H9 (cell line): ENCODE measurements at regions not wholly inside any gene's neighbourhood (a gene's known extent, or its start where the extent isn't known, plus 50 kb on each side); places are given as distances from the start of the nearest gene placed in this dataset.

Experiments used
- DNase-seq: peaks from one replicate; pipeline ENCODE4 v3.0.0-alpha.2; 2017
- H2AFZ ChIP-seq: one replicate; pipeline ENCODE4 v1.6.1; 2013; ENCODE audit warnings: mild to moderate bottlenecking, low read length, control low read depth, moderate library complexity
- H2AK5ac ChIP-seq: 2 replicates; pipeline ENCODE4 v1.6.1; 2013; ENCODE audit warnings: low read length, control low read depth, mixed read lengths; ENCODE audit not compliant: insufficient read length
- H2BK120ac ChIP-seq: one replicate; pipeline ENCODE4 v1.6.1; 2013; ENCODE audit warnings: low read depth, mild to moderate bottlenecking, low read length, control low read depth, inconsistent platforms; ENCODE audit not compliant: poor library complexity, severe bottlenecking
- H2BK12ac ChIP-seq: 2 replicates; pipeline ENCODE4 v1.6.1; 2013; ENCODE audit warnings: low read length, control low read depth, mixed read lengths, low read depth; ENCODE audit not compliant: insufficient read length
- H2BK15ac ChIP-seq: 2 replicates; pipeline ENCODE4 v1.6.1; 2013; ENCODE audit warnings: low read depth, low read length, control low read depth
- H2BK20ac ChIP-seq: one replicate; pipeline ENCODE4 v1.6.1; 2013; ENCODE audit warnings: low read depth, mild to moderate bottlenecking, low read length, control low read depth, inconsistent platforms; ENCODE audit not compliant: poor library complexity, severe bottlenecking
- H2BK5ac ChIP-seq: 2 replicates; pipeline ENCODE4 v1.6.1; 2013; ENCODE audit warnings: low read length, control low read depth, mixed read lengths; ENCODE audit not compliant: insufficient read length
- H3K14ac ChIP-seq: 2 replicates; pipeline ENCODE4 v1.6.1; 2013; ENCODE audit warnings: low read length, control low read depth; ENCODE audit not compliant: insufficient read depth
- H3K18ac ChIP-seq: 2 replicates; pipeline ENCODE4 v1.6.1; 2013; ENCODE audit warnings: low read depth, mild to moderate bottlenecking, mixed read lengths, low read length, control low read depth; ENCODE audit not compliant: insufficient read length
- H3K23ac ChIP-seq: 2 replicates; pipeline ENCODE4 v1.6.1; 2013; ENCODE audit warnings: low read length, control low read depth, mixed read lengths, low read depth; ENCODE audit not compliant: insufficient read length
- H3K23me2 ChIP-seq: 2 replicates; pipeline ENCODE4 v1.6.1; 2013; ENCODE audit warnings: low read depth, mild to moderate bottlenecking, mixed read lengths, low read length, control low read depth; ENCODE audit not compliant: insufficient read length, poor library complexity, severe bottlenecking
- H3K27ac ChIP-seq: 2 replicates; pipeline ENCODE4 v1.5.1; 2013; ENCODE audit warnings: low read length, control low read depth, mixed read lengths, low read depth; ENCODE audit not compliant: insufficient read length
- H3K27me3 ChIP-seq: 2 replicates; pipeline ENCODE4 v1.6.1; 2013; ENCODE audit warnings: low read length, control low read depth, inconsistent platforms; ENCODE audit not compliant: insufficient read depth
- H3K4ac ChIP-seq: 2 replicates; pipeline ENCODE4 v1.6.1; 2013; ENCODE audit warnings: low read depth, mild to moderate bottlenecking, control low read depth, inconsistent platforms, low read length, moderate library complexity
- H3K4me1 ChIP-seq: 2 replicates; pipeline ENCODE4 v1.6.1; 2013; ENCODE audit warnings: low read length, control low read depth, inconsistent platforms; ENCODE audit not compliant: insufficient read depth
- H3K4me2 ChIP-seq: 2 replicates; pipeline ENCODE4 v1.6.1; 2013; ENCODE audit warnings: low read length, control low read depth, mixed read lengths; ENCODE audit not compliant: insufficient read length, insufficient read depth
- H3K56ac ChIP-seq: 2 replicates; pipeline ENCODE4 v1.6.1; 2013; ENCODE audit warnings: low read depth, mild to moderate bottlenecking, mixed read lengths, low read length, control low read depth; ENCODE audit not compliant: insufficient read length
- H3K79me1 ChIP-seq: 2 replicates; pipeline ENCODE4 v1.6.1; 2013; ENCODE audit warnings: low read depth, mild to moderate bottlenecking, moderate library complexity, low read length, control low read depth, inconsistent platforms; ENCODE audit not compliant: insufficient read depth, poor library complexity, severe bottlenecking
- H3K79me2 ChIP-seq: 2 replicates; pipeline ENCODE4 v1.6.1; 2013; ENCODE audit warnings: low read length, control low read depth, inconsistent platforms; ENCODE audit not compliant: insufficient read depth
- H3K9ac ChIP-seq: 2 replicates; pipeline ENCODE4 v1.6.1; 2013; ENCODE audit warnings: low read length, control low read depth, mixed read lengths; ENCODE audit not compliant: insufficient read length; ENCODE audit errors: extremely low read depth
- H3K9me3 ChIP-seq: one replicate; pipeline ENCODE4 v1.6.1; 2013; ENCODE audit warnings: low read depth, low read length, inconsistent platforms; ENCODE audit not compliant: control insufficient read depth
- H3T11ph ChIP-seq: one replicate; pipeline ENCODE4 v1.6.1; 2013; ENCODE audit warnings: mild to moderate bottlenecking, low read length, control low read depth, inconsistent platforms
- H4K20me1 ChIP-seq: one replicate; pipeline ENCODE4 v1.6.1; 2013; ENCODE audit not compliant: control insufficient read depth, insufficient read length, insufficient read depth
- H4K5ac ChIP-seq: 2 replicates; pipeline ENCODE4 v1.6.1; 2013; ENCODE audit warnings: low read depth, mild to moderate bottlenecking, mixed read lengths, low read length, control low read depth; ENCODE audit not compliant: insufficient read length
- H4K8ac ChIP-seq: replicated peaks from 2 replicates; pipeline ENCODE4 v1.6.1; 2013; ENCODE audit warnings: low read length, control low read depth, mixed read lengths, low read depth; ENCODE audit not compliant: insufficient read length
- H4K91ac ChIP-seq: 2 replicates; pipeline ENCODE4 v1.6.1; 2013; ENCODE audit warnings: low read depth, mild to moderate bottlenecking, moderate library complexity, mixed read lengths, low read length, control low read depth; ENCODE audit not compliant: insufficient read length
- H3K27ac Mint-ChIP-seq, 3 experiments: 2 replicates in 2 of 3; 3 replicates in 1 of 3; pipeline ENCODE4 v1.8.0; 2020 to 2021; ENCODE audit warnings: mixed read lengths in 3 of 3, mild to moderate bottlenecking in 1 of 3, moderate library complexity in 1 of 3
- H3K27me3 Mint-ChIP-seq: 2 replicates; pipeline ENCODE4 v1.8.0; 2021; ENCODE audit warnings: low read depth, mild to moderate bottlenecking, moderate library complexity, mixed read lengths
- H3K36me3 Mint-ChIP-seq, 3 experiments: 2 replicates in 2 of 3; 3 replicates in 1 of 3; pipeline ENCODE4 v1.8.0; 2020 to 2021; ENCODE audit warnings: low read depth in 3 of 3, mixed read lengths in 3 of 3; ENCODE audit not compliant: insufficient read depth in 1 of 3
- H3K4me1 Mint-ChIP-seq, 2 experiments: 2 replicates each; pipeline ENCODE4 v1.8.0; 2020; ENCODE audit warnings: mixed read lengths in 2 of 2
- H3K4me3 Mint-ChIP-seq, 2 experiments: 2 replicates in 1 of 2; 3 replicates in 1 of 2; pipeline ENCODE4 v1.8.0; 2020 to 2021; ENCODE audit warnings: mild to moderate bottlenecking in 2 of 2, mixed read lengths in 2 of 2, moderate library complexity in 1 of 2
- H3K9me3 Mint-ChIP-seq, 2 experiments: 2 replicates in 1 of 2; 3 replicates in 1 of 2; pipeline ENCODE4 v1.8.0; 2020; ENCODE audit warnings: mild to moderate bottlenecking in 2 of 2, mixed read lengths in 2 of 2, moderate library complexity in 1 of 2
- WGBS: extraction: QIAGEN DNeasy Blood & Tissue Kit; methylation state at CpG from one replicate; pipeline ENCODE4 v1.1.7; 2013; ENCODE audit warnings: missing lambda C conversion rate, low lambda C conversion rate, mixed read lengths; ENCODE audit not compliant: insufficient read length; ENCODE audit errors: extremely low coverage; 5-methylcytosine and 5-hydroxymethylcytosine counted together
- TF ChIP-seq, protein P1 (sequence below): fragments of 200-600 bp; sonication (generic); conservative IDR thresholded peaks from 3 replicates; pipeline ENCODE4 v1.8.0; 2021; ENCODE audit warnings: antibody characterized with exemption, mild to moderate bottlenecking

DNA sequence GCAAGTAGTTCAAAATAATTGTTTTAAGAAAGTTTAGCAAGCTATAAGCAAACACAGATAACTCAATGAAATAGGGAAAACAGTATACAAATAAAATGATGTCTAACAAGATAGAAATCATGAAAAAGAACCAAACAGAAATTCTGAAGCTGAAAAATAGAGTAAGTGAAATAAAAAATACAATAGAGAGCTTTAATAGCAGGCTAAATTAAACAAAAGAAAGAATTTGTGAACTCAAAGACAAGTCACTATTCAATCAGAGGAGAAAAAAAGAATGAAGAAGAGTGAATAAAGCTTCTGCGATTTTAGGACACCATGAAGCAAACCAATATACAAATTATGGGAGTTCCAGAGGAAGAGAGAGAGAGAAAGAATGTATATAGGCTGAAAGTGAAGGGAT, 576.8 kb downstream of the STK39 start:
- Histone ChIP-seq H3K79me1 (no peaks in the 10 kb centered on the region), H3K18ac (no peak overlapping the region), H3K9ac (no peak overlapping the region), H2AFZ (no peak overlapping the region), H4K91ac (no peak overlapping the region), H3K4me1 (no peaks in the 10 kb centered on the region), H2BK12ac (no peak overlapping the region), H2BK15ac (no peak overlapping the region), H3K27ac (no peak overlapping the region), H2AK5ac (no peak overlapping the region), H3K56ac (no peak overlapping the region), H3K79me2 (no peaks in the 10 kb centered on the region), H3K23me2 (no peaks in the 10 kb centered on the region), H4K8ac (no peak overlapping the region), H4K5ac (no peak overlapping the region), H3K14ac (no peak overlapping the region), H4K20me1 (no peaks in the 10 kb centered on the region), H3K4me2 (no peak overlapping the region), H3K27me3 (no peaks in the 10 kb centered on the region), H3K9me3 (no peaks in the 10 kb centered on the region), H3K23ac (no peak overlapping the region), H2BK5ac (no peak overlapping the region), H2BK20ac (no peak overlapping the region), H3K4ac (no peak overlapping the region), H2BK120ac (no peak overlapping the region), H3T11ph (no peak overlapping the region)
- DNase-seq, result no peak
- no CpG with 5 or more reads among the region's 1 CpG for WGBS
- peaks cover 19 to 27% of the 10 kb centered on the region in 2 experiments for H3K9me3 Mint-ChIP-seq
- peaks cover 14 to 42% (median 17%) of the 10 kb centered on the region in 3 experiments for H3K36me3 Mint-ChIP-seq
- TF ChIP-seq, protein P1, sequence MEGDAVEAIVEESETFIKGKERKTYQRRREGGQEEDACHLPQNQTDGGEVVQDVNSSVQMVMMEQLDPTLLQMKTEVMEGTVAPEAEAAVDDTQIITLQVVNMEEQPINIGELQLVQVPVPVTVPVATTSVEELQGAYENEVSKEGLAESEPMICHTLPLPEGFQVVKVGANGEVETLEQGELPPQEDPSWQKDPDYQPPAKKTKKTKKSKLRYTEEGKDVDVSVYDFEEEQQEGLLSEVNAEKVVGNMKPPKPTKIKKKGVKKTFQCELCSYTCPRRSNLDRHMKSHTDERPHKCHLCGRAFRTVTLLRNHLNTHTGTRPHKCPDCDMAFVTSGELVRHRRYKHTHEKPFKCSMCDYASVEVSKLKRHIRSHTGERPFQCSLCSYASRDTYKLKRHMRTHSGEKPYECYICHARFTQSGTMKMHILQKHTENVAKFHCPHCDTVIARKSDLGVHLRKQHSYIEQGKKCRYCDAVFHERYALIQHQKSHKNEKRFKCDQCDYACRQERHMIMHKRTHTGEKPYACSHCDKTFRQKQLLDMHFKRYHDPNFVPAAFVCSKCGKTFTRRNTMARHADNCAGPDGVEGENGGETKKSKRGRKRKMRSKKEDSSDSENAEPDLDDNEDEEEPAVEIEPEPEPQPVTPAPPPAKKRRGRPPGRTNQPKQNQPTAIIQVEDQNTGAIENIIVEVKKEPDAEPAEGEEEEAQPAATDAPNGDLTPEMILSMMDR, result no peak
- H3K4me1 Mint-ChIP-seq, result peaks cover 2% of the 10 kb centered on the region in 2 experiments; a peak in 2 of 4 replicates
- no peak overlapping the region for H3K27ac Mint-ChIP-seq
- H3K4me3 Mint-ChIP-seq, result no peak overlapping the region
- no peaks in the 10 kb centered on the region for H3K27me3 Mint-ChIP-seq
